GM18519 (cell line): ENCODE measurements at regions not wholly inside any gene's neighbourhood (a gene's known extent, or its start where the extent isn't known, plus 50 kb on each side); places are given as distances from the start of the nearest gene placed in this dataset.
"Not testable (repeated sequence)": the region's sequence is repeated elsewhere in the genome, so short reads cannot be mapped to it uniquely, and the experiment has no call there.

ENCODE experiments used
- ATAC-seq: cut with Tn5 transposase; IDR thresholded peaks from one replicate; pipeline ENCODE4 v1.9.1; 2021; ENCODE audit warnings: mild to moderate bottlenecking, moderate library complexity; ENCODE audit not compliant: unreplicated experiment, low FRiP score

DNA sequence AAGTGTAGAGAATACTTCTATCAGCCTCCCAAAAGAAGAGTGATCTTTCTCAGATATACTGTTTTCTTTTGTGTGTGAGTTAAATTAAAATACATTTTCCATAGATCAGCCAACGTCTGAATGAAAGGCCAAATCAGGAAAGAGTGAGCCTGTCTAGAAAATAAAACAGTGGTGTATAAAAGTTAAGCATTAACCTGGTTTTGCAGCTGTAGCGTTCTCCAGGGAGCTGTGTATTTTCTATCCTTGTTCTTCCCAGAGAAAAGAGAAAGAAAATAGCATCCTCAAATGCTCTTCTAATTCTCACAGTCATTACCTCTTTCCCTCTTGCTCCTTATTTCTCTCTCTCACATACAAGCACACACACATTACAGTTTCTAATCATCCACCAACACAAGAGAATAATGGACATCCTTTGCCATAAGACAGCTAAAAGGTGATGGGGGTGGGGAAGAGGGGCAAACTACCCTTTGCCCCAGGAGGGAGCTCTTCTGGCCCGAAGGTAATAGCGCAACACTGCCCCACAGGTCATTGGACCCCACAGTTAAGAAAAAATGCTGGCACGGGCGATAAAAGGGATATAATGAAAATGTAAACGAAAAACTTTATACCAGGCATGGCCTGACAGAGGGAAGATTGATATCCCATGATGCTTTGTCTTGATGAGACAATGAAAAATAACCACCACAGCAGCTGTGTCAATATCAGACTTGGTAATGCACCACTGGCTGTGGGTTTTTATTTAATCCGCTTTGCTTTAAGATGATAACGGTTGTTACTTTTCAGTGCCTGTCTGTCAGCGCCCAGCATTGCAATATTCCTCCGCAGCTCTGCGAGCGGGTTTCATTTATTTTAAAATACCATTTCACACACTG is 150.3 kb downstream of the NUF2 start:
- ATAC-seq: no peak

GRCh38 chr1:163472651-163473248 is 151.0 kb downstream of the NUF2 start:
- no peak for ATAC-seq

DNA sequence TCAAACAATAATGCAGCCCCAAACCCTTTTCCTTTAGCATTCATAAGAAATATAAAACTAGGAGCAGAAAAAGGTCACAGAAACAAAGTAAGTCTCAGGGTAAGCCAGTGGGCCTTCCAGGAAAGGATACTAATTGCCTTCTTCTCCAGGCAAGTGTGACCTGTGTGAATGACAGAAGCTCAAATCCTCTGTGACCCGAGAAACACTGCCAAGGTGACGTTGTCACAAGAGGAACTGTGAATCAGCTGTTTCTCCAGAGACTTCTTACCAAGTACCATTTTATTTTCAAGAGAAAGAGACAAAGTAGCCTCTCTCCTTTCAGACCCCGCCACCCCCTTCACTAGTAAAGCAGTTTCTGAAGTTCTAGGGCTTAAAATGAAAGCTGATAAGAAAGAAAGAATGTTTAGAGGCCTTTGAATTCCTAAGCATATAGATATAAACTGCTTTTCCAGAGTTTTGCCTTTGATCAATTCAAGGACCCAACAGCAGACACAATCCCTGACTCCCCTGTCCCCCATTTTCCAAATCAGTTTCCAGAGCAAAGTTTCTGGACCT is 155.6 kb downstream of the NUF2 start:
- no peak for ATAC-seq

- ATAC-seq: not testable (repeated sequence)
These were observed 176.9 kb downstream of the NUF2 start for GRCh38 chr1:163498391-163499330.

DNA sequence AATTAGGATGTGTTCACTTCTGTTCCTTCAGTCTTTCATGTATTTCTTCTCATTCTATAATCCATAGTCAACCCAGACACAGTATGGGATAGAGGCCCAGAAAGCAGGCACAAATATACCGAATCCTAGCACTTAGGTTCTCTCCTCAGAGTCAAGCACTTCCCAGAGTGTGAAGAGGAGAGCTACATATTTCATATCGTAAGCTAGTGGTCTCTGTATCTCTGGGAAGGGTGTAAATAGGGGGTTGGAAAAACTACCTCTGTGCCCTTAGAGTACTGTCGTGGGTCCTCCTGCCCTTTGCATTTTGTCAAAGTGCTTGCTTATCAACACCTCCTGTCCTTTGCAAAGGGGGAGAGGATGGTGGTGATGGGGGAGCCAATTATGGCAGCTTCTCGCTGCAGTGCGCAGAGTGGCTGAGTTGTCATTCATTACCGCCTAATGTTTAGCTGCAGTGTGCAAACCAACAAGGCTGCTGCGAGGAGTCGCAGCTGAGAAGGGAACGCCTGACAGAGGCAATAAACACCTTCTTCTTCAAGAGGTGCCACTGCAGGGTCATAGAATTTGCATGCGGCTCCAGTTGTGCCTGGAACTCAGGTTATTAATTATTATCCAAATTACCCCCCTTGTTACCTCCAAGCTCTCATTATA is 182.7 kb downstream of the NUF2 start:
- no peak for ATAC-seq

GRCh38 chr1:163509114-163509513 is 187.4 kb downstream of the NUF2 start:
- no peak for ATAC-seq

GRCh38 chr1:163512349-163512989 is 190.7 kb downstream of the NUF2 start:
- ATAC-seq: no peak

DNA sequence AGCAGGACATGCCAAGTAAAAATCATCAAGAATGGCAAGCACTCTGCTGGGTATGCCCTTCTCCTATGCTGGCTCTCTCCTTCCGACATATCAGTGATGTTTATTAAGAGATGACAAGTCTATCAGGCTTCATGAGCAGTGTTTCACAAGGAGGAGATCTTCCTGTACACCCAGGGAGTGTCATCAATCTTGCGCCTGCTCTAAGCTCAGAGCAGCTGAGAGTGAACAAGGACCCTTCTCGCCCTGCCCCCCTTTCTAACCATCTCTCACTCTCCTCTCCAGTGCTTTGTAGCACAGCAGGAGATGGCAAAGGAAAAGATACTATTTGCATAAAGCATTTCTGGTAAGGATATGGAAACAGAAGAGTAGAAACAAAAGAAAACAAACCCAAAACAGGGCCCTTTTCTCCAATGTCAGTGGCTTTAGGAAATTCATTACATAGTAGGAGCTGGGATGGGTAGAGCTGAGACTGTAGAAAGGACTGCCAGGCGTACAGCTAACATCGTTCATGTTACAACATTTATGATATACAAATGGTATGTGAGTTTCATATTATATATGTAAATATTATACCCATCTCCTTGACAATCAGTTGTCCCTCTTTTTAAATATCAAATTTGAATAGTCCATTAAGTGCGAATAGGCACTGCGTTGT is 201.7 kb downstream of the NUF2 start:
- ATAC-seq: no peak

DNA sequence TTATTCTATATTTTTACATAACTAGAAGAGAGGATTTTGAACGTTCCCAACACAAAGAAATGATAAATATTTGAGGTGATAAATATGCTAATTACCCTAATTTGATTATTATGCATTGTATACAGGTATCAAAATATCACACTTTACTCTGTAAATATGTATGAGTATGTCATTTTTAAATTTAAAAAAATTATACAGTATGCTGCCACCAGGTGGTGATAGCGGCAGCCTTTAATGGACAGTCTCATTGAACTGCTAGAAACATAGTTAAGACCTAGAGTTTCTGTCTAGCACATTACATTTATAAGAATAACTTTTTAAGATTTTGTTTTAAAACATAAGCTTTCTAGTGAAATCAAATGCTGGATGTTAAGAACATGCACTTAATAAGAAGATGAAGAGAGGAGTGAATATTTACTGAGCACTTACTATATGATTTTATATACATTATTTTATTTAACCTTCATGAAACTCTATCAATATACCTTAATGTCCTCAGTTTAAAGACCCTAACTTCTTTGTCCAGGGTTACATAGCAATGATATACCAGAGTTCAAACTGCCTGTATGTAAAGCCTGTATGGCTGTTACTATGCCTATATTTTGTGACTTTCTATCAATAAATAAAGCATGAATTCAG is 207.1 kb downstream of the NUF2 start:
- peak; percentile 94 for ATAC-seq

DNA sequence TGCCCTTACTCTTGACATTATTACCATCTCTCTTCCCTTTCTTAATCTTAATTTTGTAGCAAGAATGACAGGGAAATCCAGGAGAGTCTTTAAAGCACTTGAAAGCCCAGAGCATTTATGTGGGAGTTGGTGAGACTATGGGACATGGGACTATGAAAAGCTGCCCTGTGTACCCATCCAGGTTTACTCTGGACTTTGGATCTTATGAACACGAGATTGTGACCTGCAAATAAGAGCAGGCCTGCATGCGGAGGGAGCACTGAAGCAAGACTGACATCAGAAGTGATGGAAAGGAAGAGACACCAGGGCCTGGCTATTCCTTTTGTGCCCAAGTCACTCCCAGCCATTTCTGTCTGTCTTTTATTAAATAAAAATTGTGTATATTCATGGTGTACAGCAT is 209.6 kb downstream of the NUF2 start:
- no peak for ATAC-seq

- ATAC-seq: no peak
These were observed 213.6 kb downstream of the NUF2 start for GRCh38 chr1:163535401-163535800.

DNA sequence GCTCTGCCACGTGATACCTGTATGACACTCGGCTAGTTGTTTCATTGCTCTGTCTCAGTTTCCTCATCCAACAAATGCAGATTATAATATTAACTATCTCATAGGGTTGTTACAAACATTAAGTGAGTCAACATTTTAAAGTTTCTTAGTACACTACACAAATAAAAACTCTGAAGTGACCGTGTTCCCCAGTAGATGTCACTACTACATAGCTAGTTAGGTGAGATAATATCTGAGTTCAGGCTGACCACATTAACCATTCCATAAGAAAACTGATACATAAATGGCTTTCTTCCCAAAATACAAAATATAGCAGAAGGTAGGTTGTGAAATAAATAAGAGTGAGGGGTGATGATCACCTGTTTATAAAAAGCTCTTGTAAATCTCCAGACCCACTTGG is 214.1 kb downstream of the NUF2 start:
- no peak for ATAC-seq

- ATAC-seq: no peak
These were observed 216.1 kb downstream of the NUF2 start for GRCh38 chr1:163537809-163538208.

- no peak for ATAC-seq
These were observed 216.9 kb downstream of the NUF2 start for GRCh38 chr1:163538667-163539066.

DNA sequence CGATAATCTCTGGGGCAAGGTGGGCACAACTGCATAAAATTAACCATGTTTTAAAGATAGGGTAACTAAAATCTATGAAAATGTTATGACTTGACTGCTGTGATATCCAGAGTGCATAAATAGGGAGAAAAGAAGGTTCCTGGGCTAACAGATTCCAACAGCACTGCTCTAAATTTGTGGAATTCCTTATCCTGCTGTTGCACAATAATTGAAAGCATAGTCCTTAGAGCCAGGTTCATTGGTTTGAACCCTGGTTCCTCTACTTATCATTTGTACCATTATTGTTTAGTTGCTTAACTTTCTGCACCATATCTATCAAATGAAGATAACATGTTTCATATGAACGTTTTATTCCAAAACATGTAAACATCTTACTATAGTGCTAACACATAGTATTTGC is 219.0 kb downstream of the NUF2 start:
- ATAC-seq: no peak

GRCh38 chr1:163544441-163544840 is 222.7 kb downstream of the NUF2 start:
- ATAC-seq: no peak

DNA sequence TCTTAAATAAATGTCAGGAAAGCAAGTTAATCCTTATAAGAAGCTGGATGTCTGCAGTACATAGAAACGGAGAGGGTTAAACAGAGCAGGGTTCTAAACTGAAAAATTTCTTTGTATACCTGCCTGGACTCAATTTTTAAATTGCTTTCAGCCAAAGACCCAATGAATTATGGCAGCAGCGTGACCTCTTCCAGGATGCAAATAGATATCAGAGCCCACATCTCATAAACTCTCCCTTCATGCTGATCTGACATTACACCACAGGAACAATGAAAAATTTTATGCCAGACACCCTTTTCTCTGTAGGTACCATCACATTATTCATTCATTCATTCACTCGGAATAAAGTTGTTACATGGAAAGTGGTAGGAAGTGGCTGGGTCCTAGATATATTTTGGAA is 236.4 kb downstream of the NUF2 start:
- ATAC-seq: no peak

DNA sequence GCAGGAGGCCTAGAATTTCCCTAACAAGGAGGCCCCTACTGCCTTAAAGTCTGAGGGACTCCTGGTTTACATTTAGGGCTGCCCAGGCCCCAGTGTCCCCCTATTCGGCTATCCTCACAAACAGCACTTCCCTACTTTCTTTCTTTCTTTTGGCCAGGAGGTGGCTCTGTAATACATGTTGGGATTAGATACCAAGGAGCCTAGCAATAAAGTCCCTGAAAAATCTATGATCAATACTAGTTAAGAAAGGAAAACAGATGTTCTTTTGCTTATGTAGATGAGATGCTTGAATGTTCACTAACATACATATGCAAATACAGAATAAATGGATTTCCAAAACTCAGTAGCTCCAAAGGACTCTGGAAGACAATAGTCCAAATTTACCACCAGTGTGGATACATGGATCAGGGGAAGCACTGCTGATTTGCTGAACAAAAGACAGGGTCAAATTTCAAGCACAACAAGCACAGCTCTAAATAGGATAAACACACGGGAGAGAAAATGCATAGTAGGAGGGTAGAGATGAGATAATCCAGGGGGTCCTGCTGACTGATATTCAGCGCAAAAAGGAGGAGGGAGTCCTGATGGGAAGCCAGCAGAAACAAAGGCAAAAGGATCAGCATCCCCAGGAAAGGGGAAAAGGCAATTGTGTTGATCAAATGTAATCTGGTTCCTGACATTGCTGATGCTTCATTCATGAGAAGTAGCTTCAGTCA is 240.0 kb downstream of the NUF2 start:
- no peak for ATAC-seq
